Right renal cortex interstitium (tissue), 3 donors: ENCODE measurements at regions not wholly inside any gene's neighbourhood (a gene's known extent, or its start where the extent isn't known, plus 50 kb on each side); places are given as distances from the start of the nearest gene placed in this dataset.
"Not testable (repeated sequence)": the region's sequence is repeated elsewhere in the genome, so short reads cannot be mapped to it uniquely, and the experiment has no call there.

ENCODE experiments used
- DNase-seq, 3 donors: peaks; one replicate each; pipeline ENCODE4 v3.0.0-alpha.2; 2013; ENCODE audit warnings: low read depth in 3 of 3, low spot score in 2 of 3

GRCh38 chr5:136924490-136924889 lies 559.1 kb upstream of the TRPC7 start:
- no peak for DNase-seq

GRCh38 chr5:136910625-136911024 lies 545.3 kb upstream of the TRPC7 start:
- no peak for DNase-seq

GRCh38 chr5:136909906-136910305 lies 544.6 kb upstream of the TRPC7 start:
- no peak for DNase-seq

DNA sequence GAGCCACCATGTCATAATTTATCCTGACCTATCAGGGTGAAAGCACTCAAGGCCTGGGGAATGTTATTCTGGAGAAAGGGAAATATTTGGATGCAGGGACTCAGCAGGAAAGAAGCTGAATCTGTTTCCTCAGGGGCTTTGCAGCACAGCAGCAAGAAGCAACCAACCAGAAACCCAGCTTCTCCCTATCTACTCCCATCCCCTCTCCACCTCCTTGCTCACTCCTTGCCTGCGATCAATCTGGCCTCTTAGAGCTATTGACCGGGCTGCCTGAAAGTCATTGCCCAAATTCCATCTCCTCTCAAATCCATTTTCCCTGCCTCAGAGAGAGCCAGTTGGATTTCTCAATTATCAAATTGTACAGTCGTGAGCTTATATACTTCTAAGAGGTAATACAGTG lies 542.0 kb upstream of the TRPC7 start:
- no peak for DNase-seq

GRCh38 chr5:136906545-136906944 lies 541.2 kb upstream of the TRPC7 start:
- DNase-seq = no peak

- no peak for DNase-seq
Observed at GRCh38 chr5:136905571-136905970, 540.2 kb upstream of the TRPC7 start.

GRCh38 chr5:136894070-136894469 lies 528.7 kb upstream of the TRPC7 start:
- no peak for DNase-seq

DNA sequence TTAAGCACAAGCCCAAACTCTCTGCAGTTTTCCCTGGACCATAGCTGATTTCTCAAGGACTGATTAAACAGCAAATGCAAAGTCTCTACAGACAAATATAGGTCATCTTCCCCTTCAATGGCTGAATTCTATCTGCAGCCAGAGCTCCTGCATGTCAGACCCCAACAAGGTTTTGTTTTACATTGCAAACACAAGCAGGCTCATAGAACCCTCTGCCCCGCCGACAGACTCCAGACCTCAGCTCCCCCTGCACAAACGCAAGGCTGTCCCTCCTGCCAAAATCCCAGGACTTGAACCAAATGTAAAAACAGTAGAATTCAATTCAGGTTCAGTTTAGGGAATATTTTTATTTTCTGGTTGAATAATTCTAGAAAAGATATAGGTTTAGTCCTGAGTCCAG lies 526.7 kb upstream of the TRPC7 start:
- no peak for DNase-seq

- no peak for DNase-seq
Observed at GRCh38 chr5:136891175-136891972, 526.0 kb upstream of the TRPC7 start.

- no peak for DNase-seq
Observed at GRCh38 chr5:136890431-136891148, 525.2 kb upstream of the TRPC7 start.

GRCh38 chr5:136886608-136887007 lies 521.3 kb upstream of the TRPC7 start:
- DNase-seq = no peak

GRCh38 chr5:136864960-136865359 lies 499.6 kb upstream of the TRPC7 start:
- DNase-seq = no peak

DNA sequence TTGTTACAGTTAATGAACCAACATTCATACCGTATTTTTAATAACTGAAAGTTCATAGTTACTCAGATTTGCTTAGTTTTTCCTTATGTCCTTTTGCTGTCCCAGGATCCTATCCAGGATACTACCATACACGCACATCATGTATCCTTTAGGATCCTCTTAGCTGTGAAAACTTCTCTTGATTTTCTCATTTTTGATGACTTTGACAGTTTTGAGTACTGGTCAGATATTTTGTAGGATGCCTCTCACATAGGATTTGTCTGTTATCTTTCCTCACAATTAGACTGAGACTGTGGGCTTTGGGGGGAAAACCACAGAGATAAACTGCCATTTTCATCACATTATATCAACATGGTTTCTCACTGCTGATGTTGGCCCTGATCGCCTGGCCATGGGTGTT lies 491.3 kb upstream of the TRPC7 start:
- no peak for DNase-seq

GRCh38 chr5:136853971-136854370 lies 488.6 kb upstream of the TRPC7 start:
- no peak for DNase-seq

DNA sequence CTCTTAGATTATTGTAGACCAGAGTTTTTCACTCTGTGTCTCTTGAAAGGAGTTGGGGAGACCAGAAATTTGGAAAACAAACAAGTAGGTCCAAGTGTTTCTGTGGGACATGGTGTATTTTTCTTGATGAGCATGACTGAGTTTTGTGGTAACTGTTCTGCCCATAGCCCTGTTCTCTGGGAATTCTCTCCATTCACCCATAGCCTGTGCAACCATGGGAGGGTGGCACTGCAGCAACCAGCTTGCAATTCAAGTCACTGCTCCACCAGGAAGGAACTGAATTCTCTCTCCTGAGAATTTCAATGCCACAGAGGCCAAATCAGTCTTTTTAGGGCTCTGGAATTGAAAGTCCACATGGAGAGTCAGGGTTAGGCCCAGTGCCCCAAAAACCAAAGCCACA lies 475.3 kb upstream of the TRPC7 start:
- DNase-seq = no peak

GRCh38 chr5:136836093-136836492 lies 470.7 kb upstream of the TRPC7 start:
- no peak for DNase-seq

DNA sequence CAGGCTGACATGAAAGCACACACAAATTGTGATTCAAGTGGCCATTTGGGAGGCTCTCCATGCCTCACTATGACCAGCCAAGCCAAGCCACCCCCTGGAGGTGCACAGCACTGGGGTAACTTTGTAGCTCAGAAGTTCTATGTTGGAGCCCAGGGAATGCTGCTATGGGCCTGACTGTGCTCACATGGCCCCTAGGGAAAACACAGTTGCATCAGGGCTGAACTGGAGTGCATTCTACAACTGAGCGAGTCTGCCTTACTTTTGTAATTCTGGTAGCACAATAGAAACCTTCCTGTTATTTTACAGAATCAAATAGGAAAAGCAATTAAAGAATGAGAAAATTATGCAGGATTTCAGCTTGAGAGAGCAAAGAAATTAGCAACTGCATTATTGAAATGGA lies 455.5 kb upstream of the TRPC7 start:
- no peak for DNase-seq

DNA sequence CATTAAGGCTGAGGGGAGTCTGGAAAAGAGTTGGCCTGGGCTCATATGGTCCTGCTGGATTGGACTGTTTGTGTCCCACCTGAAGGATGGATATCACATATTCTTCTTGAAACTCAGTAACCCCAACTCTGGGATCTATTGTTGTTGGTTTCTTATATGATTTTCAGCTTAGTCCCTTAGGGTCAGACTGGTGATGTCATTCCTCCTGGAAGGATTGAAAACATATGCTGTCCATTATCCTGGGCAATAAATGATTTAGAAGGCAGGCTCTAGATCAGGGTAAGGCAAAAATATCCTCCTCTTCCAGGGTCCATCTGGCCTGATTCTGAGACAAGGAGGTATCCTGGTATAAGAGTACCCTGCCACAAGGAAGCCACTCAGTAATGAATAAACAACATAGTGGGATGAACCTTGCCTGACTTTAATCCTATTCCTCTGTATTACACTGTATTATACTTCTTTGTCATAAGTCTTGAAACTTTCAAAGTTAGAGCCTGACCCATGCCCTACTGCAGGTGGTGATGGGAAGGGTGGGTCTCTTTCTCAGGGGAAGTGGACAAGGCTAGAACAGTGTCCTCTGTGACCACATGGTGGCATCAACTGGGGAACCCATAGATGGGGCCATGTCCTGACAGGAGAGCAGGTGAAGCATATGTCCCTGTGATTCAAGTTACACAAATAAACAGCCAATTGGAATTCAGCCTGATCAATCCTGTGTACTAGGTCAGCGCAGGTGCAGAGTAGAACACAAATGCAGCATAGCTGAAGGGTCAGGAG lies 454.4 kb upstream of the TRPC7 start:
- DNase-seq = no peak

- no peak for DNase-seq
Observed at GRCh38 chr5:136816327-136816726, 451.0 kb upstream of the TRPC7 start.

- DNase-seq = no peak
Observed at GRCh38 chr5:136814619-136815378, 449.5 kb upstream of the TRPC7 start.

- DNase-seq = not testable (repeated sequence)
Observed at GRCh38 chr5:136812270-136812669, 446.9 kb upstream of the TRPC7 start.
